ENCODE measurements at regions not wholly inside any gene's neighbourhood (a gene's known extent, or its start where the extent isn't known, plus 50 kb on each side); places are given as distances from the start of the nearest gene placed in this dataset.

DNA sequence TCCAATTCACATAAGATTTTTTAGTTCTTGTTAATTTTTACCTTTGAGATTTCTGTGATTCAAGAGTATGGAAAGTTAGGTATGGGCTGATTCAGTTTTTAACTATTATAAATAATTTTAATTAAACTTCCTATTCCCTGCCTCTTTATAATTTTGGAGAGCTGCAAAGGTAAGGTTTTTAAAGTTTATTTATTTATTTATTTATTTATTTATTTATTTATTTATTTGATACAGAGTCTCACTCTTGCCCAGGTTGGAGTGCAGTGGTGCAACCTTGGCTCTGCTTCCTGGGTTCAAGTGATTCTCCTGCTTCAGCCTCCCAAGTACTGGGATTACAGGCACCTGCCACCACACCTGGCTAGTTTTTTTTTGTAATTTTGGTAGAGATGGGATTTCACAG lies 215.5 kb upstream of the FIGN start:
- TF ChIP-seq EGR1 (IDR thresholded peaks at IDR 0.05; ENCODE audit: low read depth) (no peak), CEBPB (IDR thresholded peaks at IDR 0.05; ENCODE audit: low read depth) (no peak), JUND (IDR thresholded peaks at IDR 0.05) (no peak), ZFX (IDR thresholded peaks at IDR 0.05) (no peak), EZH2phosphoT487 (IDR thresholded peaks at IDR 0.05; ENCODE audit: borderline replicate concordance) (no peak), CBX3 (IDR thresholded peaks at IDR 0.05; ENCODE audit: low read depth) (no peak), POLR2A (IDR thresholded peaks at IDR 0.05; ENCODE audit: borderline replicate concordance, extremely low read depth, insufficient read depth, insufficient read length) (no peak)
- TF ChIP-seq, protein P1, sequence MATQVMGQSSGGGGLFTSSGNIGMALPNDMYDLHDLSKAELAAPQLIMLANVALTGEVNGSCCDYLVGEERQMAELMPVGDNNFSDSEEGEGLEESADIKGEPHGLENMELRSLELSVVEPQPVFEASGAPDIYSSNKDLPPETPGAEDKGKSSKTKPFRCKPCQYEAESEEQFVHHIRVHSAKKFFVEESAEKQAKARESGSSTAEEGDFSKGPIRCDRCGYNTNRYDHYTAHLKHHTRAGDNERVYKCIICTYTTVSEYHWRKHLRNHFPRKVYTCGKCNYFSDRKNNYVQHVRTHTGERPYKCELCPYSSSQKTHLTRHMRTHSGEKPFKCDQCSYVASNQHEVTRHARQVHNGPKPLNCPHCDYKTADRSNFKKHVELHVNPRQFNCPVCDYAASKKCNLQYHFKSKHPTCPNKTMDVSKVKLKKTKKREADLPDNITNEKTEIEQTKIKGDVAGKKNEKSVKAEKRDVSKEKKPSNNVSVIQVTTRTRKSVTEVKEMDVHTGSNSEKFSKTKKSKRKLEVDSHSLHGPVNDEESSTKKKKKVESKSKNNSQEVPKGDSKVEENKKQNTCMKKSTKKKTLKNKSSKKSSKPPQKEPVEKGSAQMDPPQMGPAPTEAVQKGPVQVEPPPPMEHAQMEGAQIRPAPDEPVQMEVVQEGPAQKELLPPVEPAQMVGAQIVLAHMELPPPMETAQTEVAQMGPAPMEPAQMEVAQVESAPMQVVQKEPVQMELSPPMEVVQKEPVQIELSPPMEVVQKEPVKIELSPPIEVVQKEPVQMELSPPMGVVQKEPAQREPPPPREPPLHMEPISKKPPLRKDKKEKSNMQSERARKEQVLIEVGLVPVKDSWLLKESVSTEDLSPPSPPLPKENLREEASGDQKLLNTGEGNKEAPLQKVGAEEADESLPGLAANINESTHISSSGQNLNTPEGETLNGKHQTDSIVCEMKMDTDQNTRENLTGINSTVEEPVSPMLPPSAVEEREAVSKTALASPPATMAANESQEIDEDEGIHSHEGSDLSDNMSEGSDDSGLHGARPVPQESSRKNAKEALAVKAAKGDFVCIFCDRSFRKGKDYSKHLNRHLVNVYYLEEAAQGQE (IDR thresholded peaks at IDR 0.05; ENCODE audit: low read depth) = no peak
- Histone ChIP-seq H3K9me2 (ENCODE audit: insufficient read depth) (no peaks in the 10 kb centered on the region), H3K4me3 (replicated peaks in 1 of 2; ENCODE audit: low read depth in 1 of 2, low read length in 2 of 2) (no peak overlapping the region), H3K27ac (ENCODE audit: low read depth, low read length) (no peak overlapping the region), H4K20me1 (ENCODE audit: insufficient read depth) (no peaks in the 10 kb centered on the region), H3K9ac (ENCODE audit: low read length) (no peak overlapping the region), H3K9me3 (ENCODE audit: control insufficient read depth in 1 of 2, insufficient read depth in 1 of 2, low read depth in 1 of 2, low read length in 2 of 2) (no peaks in the 10 kb centered on the region), H3K4me1 (ENCODE audit: control insufficient read depth in 1 of 2, insufficient read depth in 2 of 2, low read length in 2 of 2) (no peaks in the 10 kb centered on the region), H3K4me2 (ENCODE audit: low read length) (no peak overlapping the region), H3K79me2 (ENCODE audit: insufficient read depth, low read length) (no peaks in the 10 kb centered on the region), H2AFZ (ENCODE audit: low read depth, low read length, poor library complexity, severe bottlenecking) (no peak overlapping the region), H3K36me3 (ENCODE audit: control insufficient read depth in 1 of 2, insufficient read depth in 2 of 2, low read length in 2 of 2) (no peaks in the 10 kb centered on the region), H3K27me3 (ENCODE audit: insufficient read depth, low read length) (0 out of 2 replicates have a peak, but pooled peaks cover 3% of the 10 kb centered on the region)
- ChIA-PET CTCF (no interaction called here), POLR2A (no interaction called here), RAD21 (ENCODE audit: low non-redundant PET in 1 of 2, low total read pairs in 2 of 2, uncharacterized antibody in 2 of 2, unreplicated experiment in 2 of 2) (no interaction called here)
- intact Hi-C loops (cut with micrococcal nuclease) = no loop called here
- no TSS peak for BruUV-seq (replicated peaks)
- DNase-seq (ENCODE audit: low read depth, low spot score) = no peak
- ATAC-seq = no peak

DNA sequence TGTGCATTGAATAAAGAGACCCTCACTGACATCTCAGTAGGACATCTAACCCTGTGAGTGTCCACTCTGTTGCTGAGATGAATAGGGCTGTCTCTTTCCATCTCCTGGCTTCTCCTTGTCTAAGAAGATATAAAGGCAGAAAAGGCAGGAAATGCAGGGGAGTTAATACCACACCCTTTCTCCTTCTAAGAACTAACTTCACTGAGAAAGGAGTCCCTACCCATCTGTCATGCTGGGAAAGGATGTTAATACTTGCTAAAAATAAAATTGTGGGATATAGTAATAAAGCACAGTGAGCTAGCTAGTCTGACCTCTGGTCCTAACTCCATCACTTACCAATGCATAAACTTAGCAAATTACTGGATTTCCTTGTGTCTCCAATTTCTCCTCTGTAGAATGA lies 213.9 kb upstream of the FIGN start:
- intact Hi-C loops (cut with micrococcal nuclease) = no loop called here
- Histone ChIP-seq H3K36me3 (ENCODE audit: control insufficient read depth in 1 of 2, insufficient read depth in 2 of 2, low read length in 2 of 2) (no peaks in the 10 kb centered on the region), H3K4me2 (ENCODE audit: low read length) (no peak overlapping the region), H3K9me3 (ENCODE audit: control insufficient read depth in 1 of 2, insufficient read depth in 1 of 2, low read depth in 1 of 2, low read length in 2 of 2) (no peaks in the 10 kb centered on the region), H3K9me2 (ENCODE audit: insufficient read depth) (no peaks in the 10 kb centered on the region), H3K4me3 (replicated peaks in 1 of 2; ENCODE audit: low read depth in 1 of 2, low read length in 2 of 2) (no peak overlapping the region), H4K20me1 (ENCODE audit: insufficient read depth) (no peaks in the 10 kb centered on the region), H3K79me2 (ENCODE audit: insufficient read depth, low read length) (no peaks in the 10 kb centered on the region), H3K4me1 (ENCODE audit: control insufficient read depth in 1 of 2, insufficient read depth in 2 of 2, low read length in 2 of 2) (no peaks in the 10 kb centered on the region), H2AFZ (ENCODE audit: low read depth, low read length, poor library complexity, severe bottlenecking) (no peak overlapping the region), H3K27me3 (ENCODE audit: insufficient read depth, low read length) (0 out of 2 replicates have a peak, but pooled peaks cover 3% of the 10 kb centered on the region), H3K27ac (ENCODE audit: low read depth, low read length) (no peak overlapping the region), H3K9ac (ENCODE audit: low read length) (no peak overlapping the region)
- TF ChIP-seq, protein P2, sequence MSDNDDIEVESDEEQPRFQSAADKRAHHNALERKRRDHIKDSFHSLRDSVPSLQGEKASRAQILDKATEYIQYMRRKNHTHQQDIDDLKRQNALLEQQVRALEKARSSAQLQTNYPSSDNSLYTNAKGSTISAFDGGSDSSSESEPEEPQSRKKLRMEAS (IDR thresholded peaks at IDR 0.05) = no peak
- TF ChIP-seq SP1 (IDR thresholded peaks at IDR 0.05; ENCODE audit: low read depth) = no peak
- no peak for TF ChIP-seq SIN3A (IDR thresholded peaks at IDR 0.05; ENCODE audit: low read depth)
- TF ChIP-seq POLR2AphosphoS5 (IDR thresholded peaks at IDR 0.05; ENCODE audit: low read depth, low read length) = no peak
- TF ChIP-seq FOSL1 (IDR thresholded peaks at IDR 0.05; ENCODE audit: low read depth) = no peak
- TF ChIP-seq, protein P3, sequence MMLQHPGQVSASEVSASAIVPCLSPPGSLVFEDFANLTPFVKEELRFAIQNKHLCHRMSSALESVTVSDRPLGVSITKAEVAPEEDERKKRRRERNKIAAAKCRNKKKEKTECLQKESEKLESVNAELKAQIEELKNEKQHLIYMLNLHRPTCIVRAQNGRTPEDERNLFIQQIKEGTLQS (IDR thresholded peaks at IDR 0.05) = no peak
- TF ChIP-seq CTCF (IDR thresholded peaks at IDR 0.05 in 2 of 3, conservative IDR thresholded peaks at IDR 0.05 in 1 of 3; ENCODE audit: borderline replicate concordance in 1 of 3, insufficient read depth in 1 of 3, low read depth in 2 of 3, low read length in 2 of 3) = no peak
- no peak for TF ChIP-seq POLR2A (IDR thresholded peaks at IDR 0.05; ENCODE audit: borderline replicate concordance, extremely low read depth, insufficient read depth, insufficient read length)
- no peak for TF ChIP-seq EGR1 (IDR thresholded peaks at IDR 0.05; ENCODE audit: low read depth)
- TF ChIP-seq ZNF274 (IDR thresholded peaks at IDR 0.05; ENCODE audit: low read depth, low read length) = no peak
- TF ChIP-seq ELF1 (IDR thresholded peaks at IDR 0.05; ENCODE audit: borderline replicate concordance, low read depth) = no peak
- no peak for TF ChIP-seq SRF (IDR thresholded peaks at IDR 0.05; ENCODE audit: low read depth)
- CTCF ChIA-PET = no interaction called here
- DNase-seq (ENCODE audit: low read depth, low spot score) (no peak), ATAC-seq (no peak)
- BruUV-seq (replicated peaks) = no TSS peak
- RAD21 ChIA-PET (ENCODE audit: low non-redundant PET in 1 of 2, low total read pairs in 2 of 2, uncharacterized antibody in 2 of 2, unreplicated experiment in 2 of 2) = no interaction called here
- POLR2A ChIA-PET = no interaction called here
